SK-N-SH (cell line): ENCODE measurements at regions not wholly inside any gene's neighbourhood (a gene's known extent, or its start where the extent isn't known, plus 50 kb on each side); places are given as distances from the start of the nearest gene placed in this dataset.

ENCODE experiments used
- CTCF ChIA-PET: fragments of 300-600, 350-600 bp; formaldehyde crosslinking; extraction: SDS; loops from one replicate; lab custom pipeline; 2021; lab: Yijun Ruan, JAX
- POLR2A ChIA-PET: fragments of 350-600 bp; sonication (Branson Sonifier 250); formaldehyde crosslinking; extraction: SDS; loops from one replicate; lab custom pipeline; 2020; ENCODE audit warnings: antibody characterized with exemption, inconsistent platforms; lab: Yijun Ruan, JAX
- DNase-seq: peaks from one replicate; pipeline ENCODE4 v3.0.0; 2012
- H2AFZ ChIP-seq: fragments of 200-600 bp; sonication (generic); 2 replicates; pipeline ENCODE4 v1.8.1; 2016; ENCODE audit warnings: antibody characterized with exemption, mild to moderate bottlenecking, low read depth
- H3F3A ChIP-seq: fragments of 200-600 bp; sonication (generic); replicated peaks from 2 replicates; pipeline ENCODE3; 2016; ENCODE audit warnings: antibody characterized with exemption, mild to moderate bottlenecking; ENCODE audit not compliant: insufficient read depth
- H3K27ac ChIP-seq, 2 experiments: fragments of 200-500 bp in 1 of 2; fragments of 200-600 bp in 1 of 2; sonication (Bioruptor generic) in 1 of 2; sonication (generic), shearing (Covaris generic) in 1 of 2; 2 replicates each; pipeline versions ENCODE4 v1.5.1 to v1.6.1; 2014 to 2016; ENCODE audit warnings: low read depth in 2 of 2, inconsistent platforms in 1 of 2, low read length in 1 of 2, mild to moderate bottlenecking in 1 of 2, mixed read lengths in 1 of 2
- H3K27me3 ChIP-seq: fragments of 200-600 bp; sonication (generic), shearing (Covaris generic); 2 replicates; pipeline ENCODE4 v1.6.1; 2016; ENCODE audit warnings: mixed run types; ENCODE audit not compliant: insufficient read depth
- H3K36me3 ChIP-seq, 2 experiments: fragments of 200-500 bp in 1 of 2; fragments of 200-600 bp in 1 of 2; sonication (Bioruptor generic) in 1 of 2; sonication (generic) in 1 of 2; replicated peaks in 1 of 2; 2 replicates each; pipeline versions ENCODE3 to v1.5.1; 2014 to 2016; ENCODE audit warnings: low read length in 1 of 2, mild to moderate bottlenecking in 1 of 2; ENCODE audit not compliant: insufficient read depth in 2 of 2, control insufficient read depth in 1 of 2
- H3K4me1 ChIP-seq, 2 experiments: fragments of 200-500 bp in 1 of 2; fragments of 200-600 bp in 1 of 2; sonication (Bioruptor generic) in 1 of 2; sonication (generic), shearing (Covaris generic) in 1 of 2; 2 replicates each; pipeline versions ENCODE4 v1.5.1 to v1.6.1; 2014 to 2016; ENCODE audit warnings: low read depth in 1 of 2, low read length in 1 of 2, mixed run types in 1 of 2; ENCODE audit not compliant: insufficient read depth in 2 of 2, control insufficient read depth in 1 of 2
- H3K4me2 ChIP-seq: fragments of 200-600 bp; sonication (generic), shearing (Covaris generic); 2 replicates; pipeline ENCODE4 v1.6.1; 2017; ENCODE audit warnings: mixed run types
- H3K4me3 ChIP-seq, 2 experiments: fragments of 200-500 bp in 1 of 2; fragments of 200-600 bp in 1 of 2; sonication (Bioruptor generic) in 1 of 2; sonication (generic), shearing (Covaris generic) in 1 of 2; 2 replicates each; pipeline versions ENCODE4 v1.5.1 to v1.8.1; 2014 to 2016; ENCODE audit warnings: low read depth in 2 of 2, inconsistent platforms in 1 of 2, low read length in 1 of 2, mild to moderate bottlenecking in 1 of 2, mixed read lengths in 1 of 2, moderate library complexity in 1 of 2
- H3K79me2 ChIP-seq: fragments of 200-600 bp; sonication (generic); 2 replicates; pipeline ENCODE4 v1.8.1; 2017; ENCODE audit warnings: mild to moderate bottlenecking; ENCODE audit not compliant: insufficient read depth
- H3K9ac ChIP-seq: fragments of 200-600 bp; sonication (generic); 2 replicates; pipeline ENCODE4 v1.6.1; 2017; ENCODE audit warnings: mixed run types
- H3K9me2 ChIP-seq: fragments of 200-600 bp; sonication (generic); 2 replicates; pipeline ENCODE4 v1.6.1; 2017; ENCODE audit warnings: mixed run types
- H3K9me3 ChIP-seq: fragments of 200-600 bp; sonication (generic); 2 replicates; pipeline ENCODE4 v1.6.1; 2017; ENCODE audit warnings: mixed run types, mild to moderate bottlenecking, moderate library complexity
- H4K20me1 ChIP-seq: fragments of 200-600 bp; sonication (generic); 2 replicates; pipeline ENCODE4 v1.6.1; 2017; ENCODE audit warnings: mild to moderate bottlenecking, mixed run types; ENCODE audit not compliant: insufficient read depth
- ELF1 ChIP-seq: IDR thresholded peaks from 2 replicates; pipeline ENCODE4 v1.4.0; 2012
- EP300 ChIP-seq, 2 experiments: IDR thresholded peaks; 2 replicates each; pipeline versions ENCODE4 v1.4.0 to v1.6.1; 2012; ENCODE audit warnings: borderline replicate concordance in 1 of 2, low read depth in 1 of 2, low read length in 1 of 2
- EZH2phosphoT487 ChIP-seq: fragments of 200-600 bp; sonication (generic); IDR thresholded peaks from 2 replicates; pipeline ENCODE4 v1.6.1; 2017; ENCODE audit warnings: low read depth, mixed run types, mild to moderate bottlenecking, antibody characterized with exemption, moderate library complexity, borderline replicate concordance
- FOXM1 ChIP-seq: IDR thresholded peaks from 2 replicates; pipeline ENCODE4 v1.4.0; 2012; ENCODE audit warnings: low read depth, mild to moderate bottlenecking
- GABPA ChIP-seq: IDR thresholded peaks from 2 replicates; pipeline ENCODE4 v1.4.0; 2012; ENCODE audit warnings: low read depth, mild to moderate bottlenecking
- GATA2 ChIP-seq: sonication (generic); formaldehyde crosslinking; IDR thresholded peaks from 2 replicates; pipeline ENCODE4 v1.5.0; 2020; ENCODE audit warnings: mild to moderate bottlenecking, missing genetic modification reagents
- MEF2A ChIP-seq: IDR thresholded peaks from 2 replicates; pipeline ENCODE4 v1.4.0; 2012; ENCODE audit warnings: low read depth, borderline replicate concordance
- PBX3 ChIP-seq: IDR thresholded peaks from 2 replicates; pipeline ENCODE4; 2012
- RAD21 ChIP-seq: IDR thresholded peaks from 2 replicates; pipeline ENCODE4 v1.6.1; 2012; ENCODE audit warnings: mild to moderate bottlenecking, low read length
- REST ChIP-seq: IDR thresholded peaks from 2 replicates; pipeline ENCODE4 v1.6.1; 2012; ENCODE audit warnings: mild to moderate bottlenecking, low read depth, low read length, moderate library complexity
- RFX5 ChIP-seq: IDR thresholded peaks from 2 replicates; pipeline ENCODE4 v1.6.1; 2012; ENCODE audit warnings: mild to moderate bottlenecking, improper control_type of control experiment, low read length
- RXRA ChIP-seq: IDR thresholded peaks from 2 replicates; pipeline ENCODE4 v1.4.0; 2012; ENCODE audit warnings: low read depth, mild to moderate bottlenecking, borderline replicate concordance
- SIN3A ChIP-seq: IDR thresholded peaks from 2 replicates; pipeline ENCODE4 v1.6.1; 2012; ENCODE audit warnings: low read depth, mild to moderate bottlenecking, low read length, moderate library complexity, borderline replicate concordance
- TAF1 ChIP-seq: IDR thresholded peaks from 2 replicates; pipeline ENCODE4 v1.6.1; 2012; ENCODE audit warnings: low read depth, mild to moderate bottlenecking, low read length, moderate library complexity, borderline replicate concordance
- TCF12 ChIP-seq: IDR thresholded peaks from 2 replicates; pipeline ENCODE4 v1.4.0; 2012
- WGBS: methylation state at CpG from one replicate; pipeline ENCODE4 v1.1.6; 2017; ENCODE audit warnings: low lambda C conversion rate; 5-methylcytosine and 5-hydroxymethylcytosine counted together
- TF ChIP-seq, protein P1 (sequence below): IDR thresholded peaks from 2 replicates; pipeline ENCODE4 v1.4.0; 2012; ENCODE audit warnings: low read depth, borderline replicate concordance
- TF ChIP-seq, protein P2 (sequence below): fragments of 150-350 bp; IDR thresholded peaks from 2 replicates; pipeline ENCODE4 v1.6.1; 2016; ENCODE audit warnings: mild to moderate bottlenecking, low read depth, low read length
- TF ChIP-seq, protein P3 (sequence below): fragments of 200-600 bp; sonication (generic); IDR thresholded peaks from 2 replicates; pipeline ENCODE4 v1.6.1; 2017; ENCODE audit warnings: antibody characterized with exemption, mild to moderate bottlenecking, moderate library complexity
- TF ChIP-seq, protein P4 (sequence below): IDR thresholded peaks from 2 replicates; pipeline ENCODE4 v1.4.0; 2012; ENCODE audit warnings: low read depth

DNA sequence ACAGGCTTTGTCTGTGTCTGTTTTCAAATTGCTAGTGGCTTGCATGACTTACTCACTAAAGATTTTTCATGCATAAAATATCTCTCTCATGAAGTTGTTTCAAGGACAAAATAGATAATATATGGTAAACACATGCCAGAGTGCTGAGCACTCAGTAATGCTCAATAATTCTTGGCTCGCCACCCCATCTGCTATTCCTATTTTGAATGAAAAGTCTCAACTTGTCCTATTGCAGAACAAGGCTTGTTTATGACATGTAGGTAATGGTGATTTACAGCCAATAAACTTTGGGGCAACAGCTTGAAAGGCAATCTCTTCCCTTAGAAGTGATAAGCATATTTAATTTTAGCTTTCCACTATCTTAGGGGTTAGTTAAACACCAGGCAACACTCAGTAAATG is 789.0 kb upstream of the ROBO1 start:
- Histone ChIP-seq H3F3A (no peaks in the 10 kb centered on the region), H3K4me2 (no peak overlapping the region), H3K27ac (no peak overlapping the region; a peak in 1 of 4 replicates), H3K27me3 (no peaks in the 10 kb centered on the region), H3K36me3 (no peaks in the 10 kb centered on the region), H3K9me3 (no peaks in the 10 kb centered on the region), H3K4me3 (no peak overlapping the region), H3K9me2 (no peaks in the 10 kb centered on the region), H3K4me1 (no peaks in the 10 kb centered on the region), H3K9ac (no peak overlapping the region), H3K79me2 (no peaks in the 10 kb centered on the region), H2AFZ (no peak overlapping the region), H4K20me1 (no peaks in the 10 kb centered on the region)
- ChIA-PET POLR2A (no interaction called here), CTCF (no interaction called here)
- no peak for DNase-seq
- 84% methylated on average over 1 of the region's 1 CpG for WGBS
- TF ChIP-seq RAD21: no peak

GRCh38 chr3:80554304-80554703 is 786.5 kb upstream of the ROBO1 start:
- no peak overlapping the region for H3K4me3 ChIP-seq
- no peaks in the 10 kb centered on the region for H3K9me2 ChIP-seq
- no peak overlapping the region for H3K9ac ChIP-seq
- ChIA-PET POLR2A (no interaction called here), CTCF (no interaction called here)
- no peaks in the 10 kb centered on the region for H3K27me3 ChIP-seq
- H3K36me3 ChIP-seq: no peaks in the 10 kb centered on the region
- H3K79me2 ChIP-seq: no peaks in the 10 kb centered on the region
- H3K27ac ChIP-seq: no peak overlapping the region
- WGBS: 25% methylated on average over 3 of the region's 3 CpGs
- H3K4me2 ChIP-seq: no peak overlapping the region
- H2AFZ ChIP-seq: no peak overlapping the region
- DNase-seq: no peak
- no peaks in the 10 kb centered on the region for H3F3A ChIP-seq
- no peaks in the 10 kb centered on the region for H3K9me3 ChIP-seq
- H3K4me1 ChIP-seq: no peaks in the 10 kb centered on the region; a peak in 1 of 4 replicates
- H4K20me1 ChIP-seq: no peaks in the 10 kb centered on the region
- no peak for TF ChIP-seq FOXM1
- TF ChIP-seq, protein P1, sequence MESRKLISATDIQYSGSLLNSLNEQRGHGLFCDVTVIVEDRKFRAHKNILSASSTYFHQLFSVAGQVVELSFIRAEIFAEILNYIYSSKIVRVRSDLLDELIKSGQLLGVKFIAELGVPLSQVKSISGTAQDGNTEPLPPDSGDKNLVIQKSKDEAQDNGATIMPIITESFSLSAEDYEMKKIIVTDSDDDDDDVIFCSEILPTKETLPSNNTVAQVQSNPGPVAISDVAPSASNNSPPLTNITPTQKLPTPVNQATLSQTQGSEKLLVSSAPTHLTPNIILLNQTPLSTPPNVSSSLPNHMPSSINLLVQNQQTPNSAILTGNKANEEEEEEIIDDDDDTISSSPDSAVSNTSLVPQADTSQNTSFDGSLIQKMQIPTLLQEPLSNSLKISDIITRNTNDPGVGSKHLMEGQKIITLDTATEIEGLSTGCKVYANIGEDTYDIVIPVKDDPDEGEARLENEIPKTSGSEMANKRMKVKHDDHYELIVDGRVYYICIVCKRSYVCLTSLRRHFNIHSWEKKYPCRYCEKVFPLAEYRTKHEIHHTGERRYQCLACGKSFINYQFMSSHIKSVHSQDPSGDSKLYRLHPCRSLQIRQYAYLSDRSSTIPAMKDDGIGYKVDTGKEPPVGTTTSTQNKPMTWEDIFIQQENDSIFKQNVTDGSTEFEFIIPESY: no peak
- no peak for TF ChIP-seq EZH2phosphoT487
- no peak for TF ChIP-seq EP300 (IDR thresholded peaks at IDR 0.05; ENCODE audit: borderline replicate concordance in 1 of 2, low read depth in 1 of 2, low read length in 1 of 2)
- TF ChIP-seq GABPA: no peak
- TF ChIP-seq, protein P2, sequence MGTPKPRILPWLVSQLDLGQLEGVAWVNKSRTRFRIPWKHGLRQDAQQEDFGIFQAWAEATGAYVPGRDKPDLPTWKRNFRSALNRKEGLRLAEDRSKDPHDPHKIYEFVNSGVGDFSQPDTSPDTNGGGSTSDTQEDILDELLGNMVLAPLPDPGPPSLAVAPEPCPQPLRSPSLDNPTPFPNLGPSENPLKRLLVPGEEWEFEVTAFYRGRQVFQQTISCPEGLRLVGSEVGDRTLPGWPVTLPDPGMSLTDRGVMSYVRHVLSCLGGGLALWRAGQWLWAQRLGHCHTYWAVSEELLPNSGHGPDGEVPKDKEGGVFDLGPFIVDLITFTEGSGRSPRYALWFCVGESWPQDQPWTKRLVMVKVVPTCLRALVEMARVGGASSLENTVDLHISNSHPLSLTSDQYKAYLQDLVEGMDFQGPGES: no peak
- TF ChIP-seq RXRA: no peak
- no peak for TF ChIP-seq TCF12
- TF ChIP-seq, protein P3, sequence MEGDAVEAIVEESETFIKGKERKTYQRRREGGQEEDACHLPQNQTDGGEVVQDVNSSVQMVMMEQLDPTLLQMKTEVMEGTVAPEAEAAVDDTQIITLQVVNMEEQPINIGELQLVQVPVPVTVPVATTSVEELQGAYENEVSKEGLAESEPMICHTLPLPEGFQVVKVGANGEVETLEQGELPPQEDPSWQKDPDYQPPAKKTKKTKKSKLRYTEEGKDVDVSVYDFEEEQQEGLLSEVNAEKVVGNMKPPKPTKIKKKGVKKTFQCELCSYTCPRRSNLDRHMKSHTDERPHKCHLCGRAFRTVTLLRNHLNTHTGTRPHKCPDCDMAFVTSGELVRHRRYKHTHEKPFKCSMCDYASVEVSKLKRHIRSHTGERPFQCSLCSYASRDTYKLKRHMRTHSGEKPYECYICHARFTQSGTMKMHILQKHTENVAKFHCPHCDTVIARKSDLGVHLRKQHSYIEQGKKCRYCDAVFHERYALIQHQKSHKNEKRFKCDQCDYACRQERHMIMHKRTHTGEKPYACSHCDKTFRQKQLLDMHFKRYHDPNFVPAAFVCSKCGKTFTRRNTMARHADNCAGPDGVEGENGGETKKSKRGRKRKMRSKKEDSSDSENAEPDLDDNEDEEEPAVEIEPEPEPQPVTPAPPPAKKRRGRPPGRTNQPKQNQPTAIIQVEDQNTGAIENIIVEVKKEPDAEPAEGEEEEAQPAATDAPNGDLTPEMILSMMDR: no peak
- no peak for TF ChIP-seq REST
- TF ChIP-seq GATA2 (CRISPR knock-in tag): no peak
- no peak for TF ChIP-seq ELF1
- no peak for TF ChIP-seq TAF1
- no peak for TF ChIP-seq PBX3
- TF ChIP-seq RFX5: no peak
- TF ChIP-seq, protein P4, sequence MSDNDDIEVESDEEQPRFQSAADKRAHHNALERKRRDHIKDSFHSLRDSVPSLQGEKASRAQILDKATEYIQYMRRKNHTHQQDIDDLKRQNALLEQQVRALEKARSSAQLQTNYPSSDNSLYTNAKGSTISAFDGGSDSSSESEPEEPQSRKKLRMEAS: no peak
- TF ChIP-seq SIN3A: no peak
- TF ChIP-seq MEF2A: no peak
